ENCODE measurements at regions not wholly inside any gene's neighbourhood (a gene's known extent, or its start where the extent isn't known, plus 50 kb on each side); places are given as distances from the start of the nearest gene placed in this dataset.

DNA sequence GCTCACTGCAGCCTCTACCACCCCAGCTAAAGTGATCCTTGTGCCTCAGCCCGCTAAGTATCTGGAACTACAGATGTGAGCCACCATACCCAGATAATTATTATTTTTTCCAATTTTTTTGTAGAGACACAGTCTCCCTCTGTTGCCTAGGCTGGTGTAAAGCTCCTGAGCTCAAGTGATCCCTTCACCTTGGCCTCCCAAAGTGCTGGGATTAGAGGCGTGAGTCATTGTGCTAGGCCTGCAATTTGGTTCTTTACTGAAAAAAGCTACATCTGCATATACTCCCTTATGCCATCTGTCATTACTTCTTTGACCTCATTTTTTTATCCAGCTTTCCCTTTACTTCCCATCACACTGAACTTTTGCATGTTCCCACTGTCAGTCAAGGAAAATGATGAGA lies 2012.4 kb upstream of the IGFBP7 start:
- TF ChIP-seq POLR2AphosphoS5 (IDR thresholded peaks at IDR 0.05; ENCODE audit: low read depth, low read length): no peak
- TF ChIP-seq, protein P1, sequence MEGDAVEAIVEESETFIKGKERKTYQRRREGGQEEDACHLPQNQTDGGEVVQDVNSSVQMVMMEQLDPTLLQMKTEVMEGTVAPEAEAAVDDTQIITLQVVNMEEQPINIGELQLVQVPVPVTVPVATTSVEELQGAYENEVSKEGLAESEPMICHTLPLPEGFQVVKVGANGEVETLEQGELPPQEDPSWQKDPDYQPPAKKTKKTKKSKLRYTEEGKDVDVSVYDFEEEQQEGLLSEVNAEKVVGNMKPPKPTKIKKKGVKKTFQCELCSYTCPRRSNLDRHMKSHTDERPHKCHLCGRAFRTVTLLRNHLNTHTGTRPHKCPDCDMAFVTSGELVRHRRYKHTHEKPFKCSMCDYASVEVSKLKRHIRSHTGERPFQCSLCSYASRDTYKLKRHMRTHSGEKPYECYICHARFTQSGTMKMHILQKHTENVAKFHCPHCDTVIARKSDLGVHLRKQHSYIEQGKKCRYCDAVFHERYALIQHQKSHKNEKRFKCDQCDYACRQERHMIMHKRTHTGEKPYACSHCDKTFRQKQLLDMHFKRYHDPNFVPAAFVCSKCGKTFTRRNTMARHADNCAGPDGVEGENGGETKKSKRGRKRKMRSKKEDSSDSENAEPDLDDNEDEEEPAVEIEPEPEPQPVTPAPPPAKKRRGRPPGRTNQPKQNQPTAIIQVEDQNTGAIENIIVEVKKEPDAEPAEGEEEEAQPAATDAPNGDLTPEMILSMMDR (CRISPR knock-in tag; IDR thresholded peaks at IDR 0.05): no peak
- TF ChIP-seq, protein P2, sequence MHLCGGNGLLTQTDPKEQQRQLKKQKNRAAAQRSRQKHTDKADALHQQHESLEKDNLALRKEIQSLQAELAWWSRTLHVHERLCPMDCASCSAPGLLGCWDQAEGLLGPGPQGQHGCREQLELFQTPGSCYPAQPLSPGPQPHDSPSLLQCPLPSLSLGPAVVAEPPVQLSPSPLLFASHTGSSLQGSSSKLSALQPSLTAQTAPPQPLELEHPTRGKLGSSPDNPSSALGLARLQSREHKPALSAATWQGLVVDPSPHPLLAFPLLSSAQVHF (CRISPR knock-in tag; IDR thresholded peaks at IDR 0.05): no peak
- no peak for TF ChIP-seq HOXA9 (CRISPR knock-in tag; IDR thresholded peaks at IDR 0.05; ENCODE audit: borderline replicate concordance)
- TF ChIP-seq, protein P3, sequence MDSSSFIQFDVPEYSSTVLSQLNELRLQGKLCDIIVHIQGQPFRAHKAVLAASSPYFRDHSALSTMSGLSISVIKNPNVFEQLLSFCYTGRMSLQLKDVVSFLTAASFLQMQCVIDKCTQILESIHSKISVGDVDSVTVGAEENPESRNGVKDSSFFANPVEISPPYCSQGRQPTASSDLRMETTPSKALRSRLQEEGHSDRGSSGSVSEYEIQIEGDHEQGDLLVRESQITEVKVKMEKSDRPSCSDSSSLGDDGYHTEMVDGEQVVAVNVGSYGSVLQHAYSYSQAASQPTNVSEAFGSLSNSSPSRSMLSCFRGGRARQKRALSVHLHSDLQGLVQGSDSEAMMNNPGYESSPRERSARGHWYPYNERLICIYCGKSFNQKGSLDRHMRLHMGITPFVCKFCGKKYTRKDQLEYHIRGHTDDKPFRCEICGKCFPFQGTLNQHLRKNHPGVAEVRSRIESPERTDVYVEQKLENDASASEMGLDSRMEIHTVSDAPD (CRISPR knock-in tag; IDR thresholded peaks at IDR 0.05): no peak
- no peak for TF ChIP-seq EP300 (IDR thresholded peaks at IDR 0.05; ENCODE audit: low read depth in 2 of 2, low read length in 2 of 2)
- TF ChIP-seq EP300 (CRISPR knock-in tag; IDR thresholded peaks at IDR 0.05; ENCODE audit: borderline replicate concordance): no peak
- no peak for TF ChIP-seq RNF2 (conservative IDR thresholded peaks at IDR 0.05; ENCODE audit: low read depth)
- TF ChIP-seq SAP130 (CRISPR knock-in tag; IDR thresholded peaks at IDR 0.05; ENCODE audit: low read depth): no peak
